PC-3 (cell line): ENCODE measurements at regions not wholly inside any gene's neighbourhood (a gene's known extent, or its start where the extent isn't known, plus 50 kb on each side); places are given as distances from the start of the nearest gene placed in this dataset.

ENCODE experiments used
- EZH2 ChIP-seq: fragments of 300-600 bp; sonication (generic); IDR thresholded peaks from one replicate; pipeline ENCODE4 v1.6.1; 2017; ENCODE audit warnings: antibody characterized with exemption, mild to moderate bottlenecking, low read length; ENCODE audit not compliant: unreplicated experiment
- TF ChIP-seq, protein P1 (sequence below): fragments of 300-600 bp; sonication (generic); conservative IDR thresholded peaks from 2 replicates; pipeline ENCODE4 v1.5.1; 2017; ENCODE audit warnings: antibody characterized with exemption, low read depth, mild to moderate bottlenecking, low read length

DNA sequence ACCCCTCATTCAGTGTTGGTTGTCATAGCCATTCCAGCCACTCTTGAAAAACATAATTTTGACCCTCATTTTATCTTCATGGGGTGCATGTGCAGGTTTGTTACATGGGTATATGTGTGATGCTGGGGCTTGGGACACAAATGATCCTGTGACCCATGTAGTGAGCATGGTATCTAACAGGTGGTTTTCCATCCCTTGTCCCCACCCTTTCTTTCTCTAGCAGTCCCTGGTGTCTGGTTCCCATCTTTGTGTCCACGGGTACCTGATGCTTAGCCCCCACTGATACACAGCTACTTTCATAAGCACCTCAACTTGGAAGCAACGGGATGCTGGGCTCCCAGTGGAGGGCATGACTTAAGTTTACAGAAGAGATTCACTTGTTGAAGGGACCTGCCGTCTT, 373.5 kb downstream of the UQCRFS1 start:
- TF ChIP-seq, protein P1, sequence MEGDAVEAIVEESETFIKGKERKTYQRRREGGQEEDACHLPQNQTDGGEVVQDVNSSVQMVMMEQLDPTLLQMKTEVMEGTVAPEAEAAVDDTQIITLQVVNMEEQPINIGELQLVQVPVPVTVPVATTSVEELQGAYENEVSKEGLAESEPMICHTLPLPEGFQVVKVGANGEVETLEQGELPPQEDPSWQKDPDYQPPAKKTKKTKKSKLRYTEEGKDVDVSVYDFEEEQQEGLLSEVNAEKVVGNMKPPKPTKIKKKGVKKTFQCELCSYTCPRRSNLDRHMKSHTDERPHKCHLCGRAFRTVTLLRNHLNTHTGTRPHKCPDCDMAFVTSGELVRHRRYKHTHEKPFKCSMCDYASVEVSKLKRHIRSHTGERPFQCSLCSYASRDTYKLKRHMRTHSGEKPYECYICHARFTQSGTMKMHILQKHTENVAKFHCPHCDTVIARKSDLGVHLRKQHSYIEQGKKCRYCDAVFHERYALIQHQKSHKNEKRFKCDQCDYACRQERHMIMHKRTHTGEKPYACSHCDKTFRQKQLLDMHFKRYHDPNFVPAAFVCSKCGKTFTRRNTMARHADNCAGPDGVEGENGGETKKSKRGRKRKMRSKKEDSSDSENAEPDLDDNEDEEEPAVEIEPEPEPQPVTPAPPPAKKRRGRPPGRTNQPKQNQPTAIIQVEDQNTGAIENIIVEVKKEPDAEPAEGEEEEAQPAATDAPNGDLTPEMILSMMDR = no peak
- TF ChIP-seq EZH2 = no peak
